ENCODE measurements at regions not wholly inside any gene's neighbourhood (a gene's known extent, or its start where the extent isn't known, plus 50 kb on each side); places are given as distances from the start of the nearest gene placed in this dataset.
"Not testable (repeated sequence)": the region's sequence is repeated elsewhere in the genome, so short reads cannot be mapped to it uniquely, and the experiment has no call there.

DNA sequence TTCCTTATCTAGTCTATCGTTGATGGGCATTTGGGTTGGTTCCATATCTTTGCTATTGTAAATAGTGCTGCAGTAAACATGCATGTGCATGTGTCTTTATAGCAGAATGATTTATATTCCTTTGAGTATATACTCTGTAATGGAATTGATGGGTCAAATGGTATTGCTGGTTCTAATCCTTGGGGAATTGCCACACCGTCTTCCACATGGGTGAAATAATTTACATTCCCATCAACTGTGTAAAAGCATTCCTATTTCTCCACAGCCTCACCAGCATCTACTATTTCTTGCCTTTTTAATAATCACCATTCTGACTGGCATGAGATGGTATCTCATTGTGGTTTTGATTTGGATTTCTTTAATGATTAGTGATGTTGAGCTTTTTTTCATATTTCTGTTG, 430.5 kb upstream of the TMPRSS15 start:
- not testable (repeated sequence) for DNase-seq

DNA sequence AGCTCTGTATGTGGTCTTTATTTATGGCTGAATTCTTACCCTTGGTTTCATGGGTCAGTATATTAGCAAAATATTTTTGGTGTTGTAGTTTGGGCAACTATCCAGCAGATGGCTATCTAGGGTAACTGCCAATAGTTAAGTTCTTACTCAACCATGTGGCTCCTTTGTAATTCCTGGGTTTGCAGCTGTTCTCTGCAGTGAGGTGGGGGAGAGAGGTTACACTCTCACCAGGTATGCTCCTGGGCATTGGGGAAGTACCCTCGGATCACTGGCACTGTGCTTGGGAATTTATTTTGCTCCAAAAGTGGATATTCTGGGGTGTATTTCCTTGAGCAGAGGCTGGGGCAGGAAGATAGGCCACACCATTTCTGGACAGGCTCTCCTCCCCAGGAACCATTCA, 436.7 kb upstream of the TMPRSS15 start:
- DNase-seq = peak; percentile 6

DNA sequence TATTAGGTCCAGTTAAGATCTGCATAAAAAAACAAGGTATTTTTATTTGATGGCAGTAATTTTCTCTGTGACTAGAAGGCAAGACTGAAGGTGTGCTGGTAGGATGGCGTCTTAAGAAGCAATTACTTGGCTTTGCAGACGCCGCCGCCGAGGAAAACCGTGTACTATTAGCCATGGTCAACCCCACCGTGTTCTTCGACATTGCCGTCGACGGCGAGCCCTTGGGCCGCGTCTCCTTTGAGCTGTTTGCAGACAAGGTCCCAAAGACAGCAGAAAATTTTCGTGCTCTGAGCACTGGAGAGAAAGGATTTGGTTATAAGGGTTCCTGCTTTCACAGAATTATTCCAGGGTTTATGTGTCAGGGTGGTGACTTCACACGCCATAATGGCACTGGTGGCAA, 454.0 kb upstream of the TMPRSS15 start:
- DNase-seq = not testable (repeated sequence)

DNA sequence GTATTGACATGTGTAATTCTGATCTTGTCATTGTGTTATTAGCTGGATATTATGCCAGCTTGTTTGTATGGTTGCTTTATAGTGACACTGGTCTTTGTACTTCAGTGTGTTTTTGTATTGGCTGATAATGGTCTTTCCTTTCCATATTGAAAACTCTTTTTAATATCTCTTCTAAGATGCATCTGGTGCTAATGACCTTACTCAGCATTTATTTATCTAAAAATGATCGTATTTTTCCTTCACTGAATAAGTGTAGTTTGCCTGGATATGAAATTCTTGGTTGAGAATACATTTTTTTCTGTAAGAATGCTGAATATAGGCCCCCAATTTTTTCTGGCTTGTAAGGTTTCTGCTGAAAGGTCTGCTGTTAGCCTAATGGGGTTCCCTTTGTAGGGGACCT, 465.5 kb upstream of the TMPRSS15 start:
- no peak for DNase-seq

DNA sequence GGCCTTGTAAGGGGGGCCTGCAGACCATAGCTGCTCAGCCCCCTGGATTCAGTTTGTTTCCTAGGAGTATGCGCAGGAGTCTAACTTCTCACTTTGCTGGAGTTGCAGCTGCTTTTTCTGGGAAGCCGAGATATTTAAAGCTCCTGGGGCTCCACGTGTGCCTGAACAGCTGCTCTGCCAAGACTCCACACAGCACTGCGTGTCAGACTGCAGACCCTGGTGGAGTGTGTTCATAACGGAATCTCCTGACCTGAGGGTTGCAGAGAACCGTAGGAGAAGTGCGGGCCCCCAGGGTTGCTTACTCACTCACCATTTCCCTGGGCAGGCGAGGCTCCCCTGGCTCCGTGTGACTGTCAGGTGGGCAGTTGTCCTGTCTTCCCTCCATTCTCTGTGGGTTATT, 474.3 kb upstream of the TMPRSS15 start:
- no peak for DNase-seq

DNA sequence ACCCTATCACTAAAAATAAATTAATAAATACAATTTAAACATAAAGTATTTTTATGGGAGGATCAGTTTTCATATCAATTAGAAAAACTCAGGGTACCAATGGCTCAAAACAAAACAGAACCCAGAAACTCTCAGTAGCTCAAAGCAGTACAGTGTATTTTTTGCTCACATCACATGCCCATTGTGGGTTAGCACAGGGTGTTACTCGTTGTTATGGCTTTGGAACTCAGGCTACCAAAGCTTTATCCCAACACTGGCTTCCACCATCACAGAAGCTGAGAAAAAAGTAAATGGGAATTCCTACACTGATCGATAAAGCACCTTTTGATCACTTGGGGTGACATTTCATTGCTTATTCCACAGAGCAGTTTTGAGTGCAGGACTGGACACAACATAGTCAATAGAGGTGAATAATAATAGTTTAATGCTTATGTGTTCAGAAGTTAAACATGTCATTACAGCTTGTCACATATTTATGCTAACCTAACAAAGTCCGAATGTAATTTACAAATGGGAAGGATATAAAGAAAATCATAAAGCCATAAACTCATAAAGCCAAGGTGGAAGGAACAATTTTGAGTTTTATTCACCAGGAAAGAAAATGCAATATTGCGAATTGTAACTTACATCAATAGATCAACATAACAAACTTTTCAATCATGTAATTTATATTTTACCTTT, 484.5 kb upstream of the TMPRSS15 start:
- DNase-seq = no peak

DNA sequence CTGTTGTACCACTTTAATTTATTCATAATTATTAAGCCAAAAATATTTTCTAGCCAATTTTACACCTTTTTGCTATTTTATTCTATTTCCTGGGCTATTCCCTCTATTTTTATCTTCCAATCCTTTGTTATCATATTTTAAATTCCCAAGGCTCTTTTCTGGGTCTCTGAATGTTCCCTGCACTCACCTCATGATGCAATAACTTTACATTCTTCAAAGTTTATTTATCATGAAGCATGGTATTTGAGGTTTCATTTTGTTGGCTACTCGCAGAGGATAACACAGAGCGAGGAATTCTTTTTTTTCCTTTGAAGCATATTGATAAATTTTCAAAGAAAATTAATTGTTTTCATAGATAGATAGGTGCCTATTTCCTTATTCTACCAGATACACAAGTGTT, 489.8 kb upstream of the TMPRSS15 start:
- no peak for DNase-seq

DNA sequence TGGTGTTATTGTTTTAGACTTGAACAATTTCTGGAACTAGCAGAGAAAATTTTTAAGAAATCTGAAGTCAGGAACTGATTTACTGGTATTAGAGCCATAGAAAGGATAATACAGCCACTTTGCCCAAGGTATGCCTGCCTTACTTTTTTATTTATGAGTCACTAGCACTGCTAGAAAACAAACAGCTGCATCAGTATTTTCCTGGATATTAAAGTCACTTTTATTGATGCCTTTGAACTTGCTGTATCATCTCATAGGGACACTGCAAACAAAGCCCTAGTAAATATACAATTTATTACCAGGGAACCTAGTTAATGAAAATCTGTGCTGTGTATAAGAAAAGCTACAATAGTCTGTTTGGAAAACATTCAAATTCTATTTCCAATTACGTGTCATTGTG, 490.8 kb upstream of the TMPRSS15 start:
- DNase-seq = no peak

DNA sequence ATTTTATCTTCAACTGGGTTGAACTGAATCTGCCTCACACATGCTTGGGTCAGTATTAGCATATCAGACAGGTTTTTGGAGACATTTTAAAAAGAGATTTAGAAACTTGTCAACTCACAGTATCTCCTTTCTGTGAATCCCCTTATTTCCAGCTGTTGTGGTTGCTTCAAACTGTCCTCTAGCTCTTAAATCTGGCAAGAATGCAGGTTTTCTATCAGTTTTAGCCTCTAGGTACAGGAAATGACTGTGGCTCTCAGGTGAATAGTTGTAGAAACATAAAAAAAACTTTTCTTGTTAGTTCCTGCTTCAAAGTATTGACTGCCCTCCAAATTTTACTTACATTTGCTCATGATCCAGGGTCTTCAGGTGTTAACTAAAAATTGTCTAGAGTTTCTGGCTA, 495.7 kb upstream of the TMPRSS15 start:
- DNase-seq = no peak

DNA sequence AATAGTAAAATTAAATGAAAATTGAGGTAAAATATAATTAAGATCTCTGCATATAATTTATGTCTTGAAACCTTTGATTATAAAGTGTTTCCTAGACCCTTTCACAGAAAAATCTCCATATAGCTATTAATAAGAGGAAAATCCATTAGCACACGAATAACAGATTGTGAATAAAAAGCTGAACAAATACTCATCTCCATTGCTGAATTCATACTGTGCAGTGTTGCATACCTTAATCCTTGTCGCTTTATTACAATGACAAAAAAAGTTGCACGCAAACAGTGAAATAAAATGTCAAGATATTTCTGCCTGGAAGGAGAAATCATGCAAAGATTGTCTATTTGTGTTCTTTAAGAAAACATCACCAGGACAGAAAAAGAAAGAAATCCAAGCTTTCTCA, 499.1 kb upstream of the TMPRSS15 start:
- DNase-seq = no peak

DNA sequence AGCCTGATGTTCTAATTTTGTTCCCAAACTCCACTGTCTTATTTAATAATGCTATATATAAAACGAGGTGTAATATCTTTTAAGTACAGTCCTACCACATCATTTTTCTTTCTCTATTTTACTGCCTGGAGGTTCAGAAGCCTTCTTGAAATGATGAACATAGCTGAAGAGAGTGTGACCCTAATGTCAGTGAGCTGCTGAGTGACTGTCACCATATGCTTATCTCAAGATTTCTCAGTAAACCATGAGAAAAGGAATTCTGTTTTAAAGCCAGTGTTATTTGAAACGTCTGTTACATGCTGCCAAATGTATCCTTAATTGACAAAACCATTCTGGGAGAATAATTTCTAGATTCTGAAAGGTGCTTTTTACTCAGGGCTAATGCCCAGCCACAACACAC, 503.5 kb upstream of the TMPRSS15 start:
- DNase-seq = no peak

DNA sequence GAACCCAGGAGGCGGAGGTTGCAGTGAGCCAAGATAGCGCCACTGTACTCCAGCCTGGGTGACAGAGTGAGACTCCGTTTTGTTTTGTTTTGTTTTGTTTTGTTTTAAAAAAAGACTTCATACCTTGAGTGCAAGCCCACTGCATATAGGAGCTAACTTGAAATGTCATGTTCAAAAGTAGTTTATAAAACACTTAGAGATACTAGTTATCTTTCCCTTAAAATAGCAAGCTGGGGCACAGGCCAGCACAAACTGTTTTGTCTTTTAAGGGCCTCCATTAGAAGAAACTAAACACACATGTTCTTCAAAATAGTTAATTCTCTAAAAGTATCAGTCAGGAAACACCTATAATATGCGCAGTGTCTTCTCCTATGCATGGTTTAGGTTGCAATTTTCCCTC, 505.1 kb upstream of the TMPRSS15 start:
- no peak for DNase-seq

DNA sequence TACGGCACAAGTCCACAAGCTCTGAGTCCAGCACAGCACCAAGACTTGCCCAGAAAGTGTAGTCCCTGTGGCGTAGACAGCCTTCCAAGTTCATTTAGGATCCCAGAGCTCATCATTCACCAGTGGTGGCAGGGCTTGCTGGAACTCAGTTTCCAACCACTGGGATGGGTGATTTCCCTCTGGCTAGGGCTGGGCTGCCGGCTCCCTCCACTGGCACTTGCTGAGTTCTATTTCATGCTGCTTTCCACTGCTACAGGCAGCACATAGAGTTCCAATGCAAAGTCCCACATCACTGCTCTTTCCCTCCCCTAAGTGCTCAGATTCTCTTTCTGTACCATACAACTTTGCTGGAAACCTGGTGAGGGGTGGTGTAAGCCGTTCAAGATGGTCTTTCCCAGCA, 510.3 kb upstream of the TMPRSS15 start:
- DNase-seq = no peak

DNA sequence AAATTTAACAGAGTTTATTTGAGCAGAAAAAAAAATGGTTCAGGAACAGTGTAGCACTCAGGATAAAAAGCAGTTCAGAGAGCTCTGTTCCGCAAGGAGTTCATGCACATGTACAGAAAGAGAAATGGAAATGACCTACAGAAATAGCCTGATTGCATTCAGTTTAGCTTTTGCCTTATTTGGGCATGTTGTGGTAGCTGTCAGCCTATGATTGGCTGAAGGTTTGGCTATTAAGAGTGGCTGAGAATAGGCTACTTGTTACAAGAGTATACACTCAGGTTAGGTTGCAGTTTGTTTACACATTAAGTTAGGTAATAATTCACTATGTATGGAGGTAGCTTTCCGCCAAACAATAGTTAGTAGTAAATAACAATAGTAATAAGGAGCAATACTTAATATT, 511.0 kb upstream of the TMPRSS15 start:
- DNase-seq = no peak

DNA sequence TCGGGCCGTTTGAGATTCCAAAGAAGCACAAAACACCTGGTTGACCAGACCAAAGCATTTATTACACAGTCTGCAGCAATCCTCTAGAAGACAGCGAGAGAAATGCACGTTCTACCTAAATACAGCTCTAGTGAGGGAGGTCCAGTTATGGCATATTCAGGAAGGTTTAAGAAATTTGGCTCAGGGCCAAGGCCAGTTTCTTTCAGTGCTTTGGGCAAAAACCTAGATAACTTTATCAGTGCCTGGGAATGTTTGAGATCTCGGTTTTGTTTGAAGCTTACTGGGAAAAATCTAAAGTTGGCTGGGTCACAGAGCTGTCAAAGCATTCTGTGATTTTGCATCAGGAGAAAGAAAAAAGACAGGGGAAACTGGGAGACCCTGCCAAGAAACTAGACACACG, 514.0 kb upstream of the TMPRSS15 start:
- no peak for DNase-seq

DNA sequence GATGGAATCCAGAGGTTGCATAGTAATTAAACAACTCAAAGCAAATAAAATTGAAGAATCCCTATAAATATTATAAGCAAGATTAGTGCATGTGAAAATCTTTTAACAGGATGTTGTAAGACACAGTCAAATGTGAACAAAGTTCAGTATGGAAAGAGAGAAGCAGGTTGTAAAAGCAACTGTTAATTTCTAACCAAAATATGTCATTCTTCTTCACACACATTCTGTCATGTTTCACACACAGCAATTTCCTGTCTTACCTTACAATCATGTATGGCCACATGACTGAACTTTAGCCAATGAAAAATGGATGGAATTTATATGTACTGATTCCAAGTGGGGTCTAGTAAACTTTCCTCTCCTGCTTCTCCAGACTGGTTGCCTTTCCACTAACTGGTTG, 527.7 kb upstream of the TMPRSS15 start:
- DNase-seq = no peak

DNA sequence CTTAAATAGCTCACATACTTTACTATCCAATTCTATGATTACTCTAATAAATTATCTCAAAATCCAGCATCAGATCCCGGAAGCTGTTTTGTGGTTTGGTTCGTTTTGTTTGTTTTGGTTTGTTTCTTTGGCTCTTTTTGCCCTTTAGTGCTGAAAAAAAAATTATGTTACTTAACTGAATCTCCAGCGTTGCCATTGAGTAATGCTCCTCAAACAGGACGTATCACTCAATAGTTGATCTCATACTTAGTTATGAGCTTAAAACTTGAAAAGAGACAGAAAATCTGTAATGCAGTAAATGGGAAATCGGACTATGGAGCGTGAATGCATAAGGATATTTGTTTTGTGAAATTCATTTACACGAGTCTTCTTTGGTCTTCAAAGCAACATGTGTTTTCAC, 533.8 kb upstream of the TMPRSS15 start:
- DNase-seq = no peak

DNA sequence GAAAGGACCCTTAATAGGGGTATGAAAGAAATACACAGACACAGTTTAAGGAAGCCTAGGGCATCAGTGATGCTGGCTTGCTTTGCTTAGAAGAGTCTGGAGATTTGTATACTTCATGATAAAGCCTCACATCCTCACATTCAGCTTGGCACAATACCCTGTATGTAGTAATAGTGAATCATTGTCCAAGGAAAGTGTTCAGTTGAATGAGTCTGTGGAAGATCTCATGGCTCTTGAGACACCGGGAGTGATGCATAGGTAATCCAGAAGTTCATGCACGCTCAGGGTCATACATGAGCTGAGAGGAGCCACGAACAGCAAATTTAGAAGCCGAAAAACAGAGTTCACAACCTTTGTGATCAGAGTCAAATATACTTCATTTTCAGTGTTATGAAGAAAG, 537.2 kb upstream of the TMPRSS15 start:
- DNase-seq = no peak

DNA sequence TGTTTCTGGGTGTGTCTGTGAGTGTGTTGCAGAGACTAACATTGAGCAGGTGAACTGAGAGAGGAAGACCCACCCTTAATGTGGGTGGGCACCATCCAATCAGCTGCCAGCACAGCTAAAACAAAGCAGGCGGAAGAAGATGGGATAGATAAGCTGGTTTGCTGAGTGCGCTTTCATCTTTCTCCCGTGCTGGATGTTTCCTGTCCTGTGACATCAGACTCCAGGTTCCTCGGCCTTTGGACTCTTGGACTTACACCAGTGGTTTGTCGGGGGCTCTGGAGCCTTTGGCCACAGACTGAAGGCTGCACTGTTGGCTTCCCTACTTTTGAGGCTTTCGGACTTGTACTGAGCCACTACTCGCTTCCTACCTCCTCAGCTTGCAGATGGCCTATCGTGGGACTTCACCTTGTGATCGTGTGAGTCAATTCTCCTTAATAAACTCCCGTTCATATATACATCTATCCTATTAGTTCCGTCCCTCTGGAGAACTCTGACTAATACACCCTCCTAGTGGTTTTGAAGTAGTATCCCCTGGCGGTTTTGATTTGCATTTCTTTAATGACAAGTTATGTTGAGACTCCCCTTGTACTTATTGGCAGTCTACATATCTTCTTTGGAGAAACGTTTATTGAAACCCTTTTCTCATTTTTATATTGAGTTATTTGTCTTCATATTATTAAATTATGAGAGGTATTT, 546.6 kb upstream of the TMPRSS15 start:
- DNase-seq = no peak

DNA sequence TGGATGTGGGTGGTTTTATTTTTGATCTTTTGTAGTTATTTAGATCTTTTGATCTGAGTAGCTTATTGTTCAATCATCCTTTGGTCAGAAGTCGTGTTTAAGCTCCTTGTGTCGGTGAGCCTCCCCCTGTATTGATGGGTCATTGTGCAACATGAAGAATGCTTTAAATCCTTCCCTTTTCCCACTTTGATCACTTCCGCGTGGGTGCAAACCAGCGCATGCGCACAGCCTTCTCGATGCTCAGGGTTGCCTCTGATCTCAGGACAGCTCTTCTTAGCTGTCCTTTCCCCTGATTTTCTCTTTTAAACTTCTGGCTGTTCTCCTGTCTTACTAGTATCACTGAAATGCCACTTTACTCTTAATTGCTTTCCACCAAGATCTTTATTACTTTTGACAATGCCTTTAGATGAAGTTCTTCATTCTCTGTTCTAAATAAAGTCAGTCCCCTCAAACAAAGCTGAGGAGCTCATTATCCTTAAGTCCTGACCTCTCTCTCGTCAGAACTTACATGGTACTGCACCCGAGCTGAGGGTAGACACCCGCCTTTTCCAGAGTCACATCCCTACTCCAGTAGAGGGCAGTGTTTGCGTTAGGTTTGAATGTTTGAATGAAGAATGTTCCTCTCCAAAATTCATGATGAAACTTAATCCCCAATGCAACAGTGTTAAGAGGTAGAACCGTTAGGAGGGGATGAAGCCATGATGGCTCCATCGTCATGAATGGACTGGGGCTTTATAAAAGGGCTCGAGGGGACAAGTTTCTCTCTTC, 547.9 kb upstream of the TMPRSS15 start:
- DNase-seq = peak; percentile 14

DNA sequence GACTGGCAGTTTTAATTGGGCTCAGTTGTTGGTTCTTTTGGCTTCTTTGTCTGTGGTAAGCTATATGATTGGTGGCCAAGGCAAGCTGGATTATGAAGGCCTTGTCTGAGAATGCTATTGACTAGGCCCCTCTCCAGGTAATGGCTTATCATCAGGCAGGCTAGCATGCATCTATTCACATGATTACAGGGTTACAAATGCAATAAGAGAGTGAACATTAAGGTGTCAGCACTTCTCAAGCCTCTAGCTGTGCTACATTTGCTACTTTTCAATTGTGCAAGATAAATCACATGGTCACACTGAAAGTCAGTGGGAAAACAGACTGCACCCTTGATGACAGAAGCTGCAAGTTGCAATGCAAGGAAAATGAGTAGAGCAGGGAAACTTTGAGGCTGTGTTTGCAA, 550.9 kb upstream of the TMPRSS15 start:
- no peak for DNase-seq

DNA sequence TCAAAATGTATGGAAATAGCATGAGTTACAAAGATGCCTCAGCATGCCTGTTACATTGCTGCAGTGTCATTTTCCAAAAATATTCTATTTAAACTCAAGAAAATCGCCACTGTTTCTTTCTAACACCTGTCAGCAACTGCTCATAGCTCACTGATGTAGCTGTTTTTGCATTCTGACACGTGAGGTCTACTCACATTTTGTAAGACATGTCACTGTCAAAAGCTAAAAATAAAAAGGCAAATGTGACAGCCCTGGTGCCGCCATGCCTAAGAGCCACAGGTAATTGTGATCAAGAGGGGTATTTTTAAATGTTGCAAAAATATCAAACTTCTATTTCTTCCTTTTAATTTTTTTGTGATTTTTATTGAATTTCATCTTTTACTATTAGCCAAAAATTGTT, 556.2 kb upstream of the TMPRSS15 start:
- no peak for DNase-seq

DNA sequence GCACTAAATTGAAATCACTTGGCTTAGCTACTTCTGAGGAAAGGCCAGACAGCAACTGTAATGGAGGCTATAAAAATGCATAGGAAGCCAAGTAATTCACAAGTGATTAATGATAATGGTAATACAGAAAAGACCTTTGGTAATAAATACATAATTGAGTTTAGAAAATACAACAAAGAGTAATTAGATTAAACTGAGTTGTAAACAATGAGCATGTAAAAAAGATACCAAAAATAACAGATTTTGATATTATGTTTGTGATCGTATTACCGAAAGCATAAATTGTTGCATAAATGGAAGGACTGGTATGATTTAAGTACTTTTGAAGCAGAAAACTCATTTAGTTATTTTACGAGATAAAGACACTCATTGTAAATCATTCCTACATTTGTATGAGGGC, 556.7 kb upstream of the TMPRSS15 start:
- no peak for DNase-seq

DNA sequence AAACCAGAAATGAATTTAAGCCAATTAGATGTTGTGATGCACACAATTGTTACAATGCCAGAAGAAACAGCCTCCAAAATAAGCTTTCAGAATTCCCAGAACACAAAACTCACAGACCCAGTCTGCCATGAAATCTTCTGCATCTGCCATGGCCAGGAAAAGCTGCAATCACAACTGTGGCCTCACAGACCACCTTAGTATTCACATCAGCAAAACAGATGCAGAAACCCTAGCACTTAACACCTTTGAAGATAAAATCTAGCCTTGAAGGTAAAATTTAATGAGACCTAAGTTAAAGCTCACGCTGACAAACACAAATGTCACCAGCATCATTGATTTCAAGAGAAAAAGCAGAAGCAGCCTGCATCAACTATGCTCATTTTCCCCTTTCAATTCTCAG, 566.8 kb upstream of the TMPRSS15 start:
- no peak for DNase-seq
